Astrocyte (in vitro differentiated cells and primary cell): ENCODE measurements at regions not wholly inside any gene's neighbourhood (a gene's known extent, or its start where the extent isn't known, plus 50 kb on each side); places are given as distances from the start of the nearest gene placed in this dataset.

Experiments used
- CTCF ChIP-seq: IDR thresholded peaks from 2 replicates; pipeline ENCODE4 v1.5.1; 2011; ENCODE audit warnings: low read depth, mild to moderate bottlenecking, inconsistent platforms, low read length, moderate library complexity; ENCODE audit not compliant: insufficient read depth
- EZH2 ChIP-seq: IDR thresholded peaks from 2 replicates; pipeline ENCODE4 v1.6.1; 2012; ENCODE audit warnings: mild to moderate bottlenecking, low read length, inconsistent platforms; ENCODE audit not compliant: insufficient read depth

DNA sequence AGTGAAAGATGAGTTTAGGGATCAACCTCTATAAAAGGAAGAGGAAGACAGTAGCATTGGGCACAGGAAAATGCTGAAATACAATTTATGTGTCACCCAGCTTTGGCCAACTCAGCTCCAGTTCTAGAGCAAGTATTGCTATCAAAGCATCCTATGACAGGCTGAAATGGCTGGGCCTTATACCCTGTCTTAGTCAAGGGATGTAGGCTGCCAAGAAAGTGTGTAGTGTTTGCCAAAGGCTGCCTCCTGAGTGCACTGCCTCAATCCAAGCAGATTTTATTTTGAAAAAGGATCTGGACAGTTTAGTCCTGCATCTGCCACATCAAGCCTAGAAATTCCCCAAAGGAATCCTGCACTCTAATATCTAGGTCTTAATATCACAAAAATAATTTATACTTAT lies 359.9 kb upstream of the ZC3H15 start:
- TF ChIP-seq CTCF (no peak), EZH2 (no peak)
